Adrenal gland (tissue), 5 donors: ENCODE measurements at regions not wholly inside any gene's neighbourhood (a gene's known extent, or its start where the extent isn't known, plus 50 kb on each side); places are given as distances from the start of the nearest gene placed in this dataset.

Experiments
- POLR2A ChIP-seq, 2 donors: fragments of 450-650 bp; IDR thresholded peaks; one replicate each; pipeline ENCODE4 v1.6.1; 2017; ENCODE audit warnings: antibody characterized with exemption in 2 of 2, mild to moderate bottlenecking in 2 of 2, moderate library complexity in 1 of 2
- TF ChIP-seq, protein P1 (sequence below), 6 experiments: fragments of 450-650 bp in 4 of 6; fragments of 200-600 bp in 2 of 6; sonication (generic) in 1 of 6; IDR thresholded peaks; 1 replicate in 5 of 6; 2 replicates in 1 of 6; pipeline versions ENCODE4 v1.5.1 to v1.8.0; 2016 to 2021; ENCODE audit warnings: antibody characterized with exemption in 6 of 6, mild to moderate bottlenecking in 2 of 6, moderate library complexity in 1 of 6
- donor health status: DM: no; HTN: no; CAD: no.

DNA sequence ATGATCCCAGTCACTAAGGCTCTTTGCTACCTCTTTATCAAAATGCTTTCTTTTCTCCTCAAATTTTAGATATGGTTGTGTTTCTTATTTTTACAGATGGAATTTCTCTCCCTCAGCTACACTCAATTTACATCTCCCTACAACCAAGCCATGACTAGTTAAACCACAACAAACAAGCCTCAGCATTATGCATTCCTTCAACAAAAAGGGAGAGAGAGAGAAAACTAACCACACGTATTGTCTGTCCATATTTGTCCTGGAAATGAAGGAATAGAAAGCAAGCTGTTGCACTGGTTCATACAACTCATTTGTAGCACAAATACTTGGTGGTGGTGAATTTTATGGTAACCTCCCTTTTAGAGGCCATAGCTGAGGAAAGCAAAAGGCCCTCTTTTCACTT, 286.4 kb downstream of the AHR start:
- TF ChIP-seq, protein P1, sequence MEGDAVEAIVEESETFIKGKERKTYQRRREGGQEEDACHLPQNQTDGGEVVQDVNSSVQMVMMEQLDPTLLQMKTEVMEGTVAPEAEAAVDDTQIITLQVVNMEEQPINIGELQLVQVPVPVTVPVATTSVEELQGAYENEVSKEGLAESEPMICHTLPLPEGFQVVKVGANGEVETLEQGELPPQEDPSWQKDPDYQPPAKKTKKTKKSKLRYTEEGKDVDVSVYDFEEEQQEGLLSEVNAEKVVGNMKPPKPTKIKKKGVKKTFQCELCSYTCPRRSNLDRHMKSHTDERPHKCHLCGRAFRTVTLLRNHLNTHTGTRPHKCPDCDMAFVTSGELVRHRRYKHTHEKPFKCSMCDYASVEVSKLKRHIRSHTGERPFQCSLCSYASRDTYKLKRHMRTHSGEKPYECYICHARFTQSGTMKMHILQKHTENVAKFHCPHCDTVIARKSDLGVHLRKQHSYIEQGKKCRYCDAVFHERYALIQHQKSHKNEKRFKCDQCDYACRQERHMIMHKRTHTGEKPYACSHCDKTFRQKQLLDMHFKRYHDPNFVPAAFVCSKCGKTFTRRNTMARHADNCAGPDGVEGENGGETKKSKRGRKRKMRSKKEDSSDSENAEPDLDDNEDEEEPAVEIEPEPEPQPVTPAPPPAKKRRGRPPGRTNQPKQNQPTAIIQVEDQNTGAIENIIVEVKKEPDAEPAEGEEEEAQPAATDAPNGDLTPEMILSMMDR (IDR thresholded peaks at IDR 0.05): no peak
- no peak for TF ChIP-seq POLR2A (IDR thresholded peaks at IDR 0.05)
